A549 (cell line): ENCODE measurements at regions not wholly inside any gene's neighbourhood (a gene's known extent, or its start where the extent isn't known, plus 50 kb on each side); places are given as distances from the start of the nearest gene placed in this dataset.

ENCODE experiments used
- CEBPB ChIP-seq, 2 experiments: fragments of >200 bp in 1 of 2; sonication (Bioruptor Twin) in 1 of 2; formaldehyde crosslinking in 1 of 2; IDR thresholded peaks; 2 replicates each; pipeline ENCODE4 v1.6.1; 2012 to 2016
- CTCF ChIP-seq: fragments of >200 bp; sonication (Bioruptor Twin); formaldehyde crosslinking; IDR thresholded peaks from 3 replicates; pipeline ENCODE4 v1.5.1; 2016
- EP300 ChIP-seq, 2 experiments: fragments of >200 bp; sonication (Bioruptor Twin); formaldehyde crosslinking; IDR thresholded peaks; 2 replicates in 1 of 2; 3 replicates in 1 of 2; pipeline ENCODE4 v1.6.1; 2016 to 2017
- JUNB ChIP-seq: fragments of >200 bp; sonication (Bioruptor Twin); formaldehyde crosslinking; IDR thresholded peaks from 2 replicates; pipeline ENCODE4 v1.6.1; 2016
- KDM1A ChIP-seq: fragments of 200-600 bp; sonication (generic); IDR thresholded peaks from 2 replicates; pipeline ENCODE4 v1.6.1; 2016; ENCODE audit warnings: low read depth, mild to moderate bottlenecking

- no peak for TF ChIP-seq JUNB
- TF ChIP-seq CTCF, result no peak
- no peak for TF ChIP-seq EP300 (IDR thresholded peaks at IDR 0.05)
- no peak for TF ChIP-seq CEBPB (IDR thresholded peaks at IDR 0.05)
- TF ChIP-seq KDM1A, result no peak
Observed at GRCh38 chr5:146273109-146273508, 65.5 kb upstream of the POU4F3 start.
